ENCODE measurements at regions not wholly inside any gene's neighbourhood (a gene's known extent, or its start where the extent isn't known, plus 50 kb on each side); places are given as distances from the start of the nearest gene placed in this dataset.

DNA sequence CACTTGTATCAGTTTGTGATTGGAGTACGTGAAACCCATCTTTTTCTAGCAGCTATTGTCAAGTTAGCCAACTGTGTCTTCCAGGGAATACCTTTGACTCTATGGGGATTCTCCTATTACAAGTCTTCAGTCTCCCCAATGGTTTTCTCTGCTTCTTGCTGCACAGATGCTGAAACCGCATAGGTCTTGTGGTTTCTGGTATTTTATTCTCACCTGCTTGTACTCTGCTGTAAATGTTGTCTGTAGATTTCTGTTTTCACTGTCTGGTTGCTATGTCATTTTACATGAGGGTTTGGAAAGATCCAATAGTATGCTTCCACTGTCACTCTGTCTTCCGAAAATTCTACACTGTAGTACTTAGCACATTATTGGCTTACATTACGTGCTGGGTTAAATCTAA lies 1196.9 kb upstream of the C9orf72 start:
- no peak for DNase-seq

DNA sequence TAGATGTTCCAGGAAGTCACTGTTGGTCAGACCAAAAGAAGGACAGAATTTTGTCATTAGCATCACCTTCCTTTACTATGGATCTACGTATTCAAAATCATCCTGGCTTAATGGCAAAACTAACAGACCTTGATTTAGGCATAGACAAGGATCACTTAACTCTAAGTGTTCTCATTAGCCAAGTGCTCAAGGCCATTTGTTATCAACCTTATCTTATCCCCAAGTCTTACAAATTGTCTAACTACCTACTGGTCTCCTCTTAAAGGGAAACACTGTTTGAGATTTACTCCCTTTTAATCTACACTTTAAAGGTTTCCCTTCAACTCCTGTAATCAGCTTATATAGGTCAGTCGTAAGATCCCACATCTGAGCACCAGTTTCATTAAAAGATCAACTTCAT lies 1197.5 kb upstream of the C9orf72 start:
- DNase-seq = no peak

DNA sequence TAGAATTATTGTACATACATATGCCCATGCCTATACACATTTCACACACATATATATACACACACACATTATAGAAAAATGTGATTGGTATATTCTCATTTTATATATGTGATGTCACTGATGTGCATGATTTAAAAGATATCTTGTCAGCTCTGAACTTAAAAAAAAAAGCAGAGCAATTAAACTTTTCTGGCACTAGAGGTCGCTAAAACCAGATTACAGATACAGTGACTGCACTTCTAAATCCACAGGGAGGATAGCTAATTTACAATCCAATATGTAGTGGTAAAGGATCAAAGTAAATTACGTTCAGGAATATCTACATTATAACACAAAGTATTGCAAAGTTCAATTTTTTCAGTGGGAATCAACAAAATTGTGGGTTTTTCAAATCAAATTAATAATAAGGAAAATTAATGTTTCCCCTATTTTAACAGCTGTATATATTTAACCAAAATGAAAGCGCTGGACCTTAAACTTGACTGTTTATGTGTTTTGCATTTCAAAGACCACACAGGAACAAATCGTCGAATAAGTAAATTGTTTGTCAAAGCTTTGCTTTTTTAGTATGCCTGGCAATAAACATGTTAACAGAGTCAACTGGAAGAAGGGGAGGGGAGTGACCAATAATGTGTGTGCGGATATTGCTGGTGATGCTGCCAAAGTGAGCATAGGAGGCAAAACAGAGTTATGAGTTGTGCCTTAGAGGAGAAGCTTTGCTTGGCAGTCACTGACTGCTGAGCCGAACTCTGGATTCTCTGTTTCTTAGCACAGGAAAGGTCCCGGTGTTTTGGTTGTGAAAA lies 1201.4 kb upstream of the C9orf72 start:
- peak; percentile 22 to 35 for DNase-seq

DNA sequence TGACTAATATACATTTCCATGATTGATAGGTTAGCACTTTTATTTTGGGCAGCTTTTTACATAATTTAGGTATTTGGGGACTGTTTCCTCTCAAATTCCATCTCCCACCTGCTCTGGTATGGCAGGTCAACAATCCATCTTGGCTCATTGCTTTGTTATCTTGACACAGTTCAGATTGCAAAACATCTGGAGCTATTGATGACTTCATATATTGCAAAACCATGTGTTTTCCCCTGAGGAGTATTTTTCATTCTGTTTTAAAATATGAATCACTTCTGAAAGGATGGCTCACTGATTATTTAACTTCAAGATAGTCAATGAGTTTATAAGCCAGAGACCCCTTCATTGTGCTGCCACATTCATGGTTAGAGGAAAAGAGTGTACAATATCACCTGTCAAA lies 1206.0 kb upstream of the C9orf72 start:
- DNase-seq = no peak

DNA sequence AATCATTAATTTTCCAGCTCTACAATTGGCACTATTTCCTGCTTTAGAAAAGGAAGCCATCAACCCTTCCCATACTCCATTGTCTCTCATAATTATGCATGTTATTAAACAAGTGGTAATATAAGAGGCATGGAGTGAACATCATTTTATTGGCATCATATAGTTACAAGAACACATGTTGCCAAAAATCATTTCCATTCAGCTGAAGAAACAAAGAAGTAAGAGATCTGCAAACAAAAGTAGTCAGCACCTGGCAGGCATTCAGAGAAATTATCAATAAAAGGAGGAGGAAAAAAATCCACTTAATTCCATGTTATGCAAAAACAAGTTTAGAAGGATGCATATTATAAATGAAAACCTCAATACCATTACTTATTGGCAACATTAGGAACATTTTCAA lies 1208.2 kb upstream of the C9orf72 start:
- no peak for DNase-seq

DNA sequence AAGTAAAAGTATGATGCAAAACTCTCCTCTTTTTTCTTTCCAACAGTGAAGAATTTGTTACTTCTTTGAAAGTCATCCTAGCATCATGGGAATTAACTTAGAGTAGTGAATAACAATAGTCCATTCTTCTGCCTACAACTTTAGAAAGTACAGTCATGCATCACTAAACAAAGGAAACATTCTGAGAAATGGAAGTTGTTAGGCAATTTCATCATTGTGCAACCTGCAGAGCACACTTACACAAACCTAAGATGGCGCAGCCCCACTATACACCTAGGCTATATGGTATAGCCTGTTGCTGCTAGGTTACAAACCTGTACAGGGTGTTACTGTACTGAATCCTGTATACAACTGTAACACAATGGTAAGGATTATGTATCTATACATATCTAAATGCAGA lies 1209.3 kb upstream of the C9orf72 start:
- DNase-seq = no peak

DNA sequence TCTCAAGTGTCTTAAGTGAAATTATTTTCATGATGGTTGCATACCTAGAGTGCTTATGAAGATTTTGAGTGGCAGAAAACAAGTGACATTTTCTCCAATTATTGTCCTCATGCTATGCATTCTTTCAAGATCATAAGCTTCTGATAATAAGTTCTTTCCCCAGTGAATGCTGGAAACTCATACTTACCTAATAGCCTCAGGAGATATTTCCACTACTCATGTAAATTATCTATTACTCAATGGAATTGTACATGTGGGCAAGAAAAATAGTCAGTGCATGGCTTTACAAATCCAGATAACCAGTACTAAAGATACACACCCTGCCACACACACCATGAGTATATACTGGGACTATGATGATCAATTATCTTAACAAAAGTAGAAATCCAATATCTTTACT lies 1219.4 kb upstream of the C9orf72 start:
- DNase-seq = no peak

DNA sequence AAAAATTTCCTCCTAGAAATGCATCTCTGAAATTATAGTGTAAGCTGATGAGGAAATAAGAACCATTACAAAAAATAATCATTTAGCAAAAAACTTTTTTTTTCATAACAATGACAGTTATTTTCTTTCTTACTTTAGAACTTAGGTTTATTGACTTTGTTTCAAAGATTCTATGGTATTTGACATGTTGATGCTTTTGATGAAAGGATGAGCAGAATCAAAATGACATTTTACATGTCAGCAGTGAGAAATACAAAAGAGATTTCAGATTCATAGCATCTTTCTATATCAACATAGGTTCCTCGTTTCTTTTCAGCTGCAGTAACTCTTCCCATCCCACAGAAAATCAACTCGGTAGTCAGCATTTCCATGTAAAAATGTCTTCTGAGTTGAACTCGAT lies 1226.6 kb upstream of the C9orf72 start:
- no peak for DNase-seq

DNA sequence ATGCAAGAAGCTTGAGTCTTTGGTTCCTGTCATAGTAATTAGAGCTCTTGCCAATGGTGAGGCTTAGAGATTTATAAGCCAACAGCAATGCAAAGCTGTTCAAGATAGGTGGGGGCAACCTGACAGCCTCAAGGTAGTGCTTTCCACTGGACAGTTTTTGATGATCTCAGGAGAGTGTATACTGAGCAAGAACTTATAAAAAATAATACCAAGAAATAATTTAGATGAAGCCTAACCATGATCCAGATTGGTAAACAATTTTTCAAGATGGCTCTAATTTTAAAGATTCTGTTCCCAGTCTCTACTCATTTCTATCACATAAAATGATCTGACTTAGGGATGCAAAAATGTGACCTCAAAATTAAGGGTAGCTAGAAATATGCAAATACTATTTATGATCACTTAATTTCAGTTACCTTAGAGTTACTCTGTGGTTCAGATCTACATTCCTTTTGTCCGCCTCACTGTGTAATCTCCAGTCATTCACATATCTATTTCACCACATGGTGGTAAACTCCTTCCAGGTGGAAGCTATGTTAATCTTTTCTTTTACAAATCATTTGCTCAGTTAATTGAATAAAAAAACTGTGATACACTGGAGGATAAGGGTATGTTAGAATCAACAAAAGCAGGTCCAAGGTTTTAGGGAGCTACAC lies 1228.0 kb upstream of the C9orf72 start:
- no peak for DNase-seq

DNA sequence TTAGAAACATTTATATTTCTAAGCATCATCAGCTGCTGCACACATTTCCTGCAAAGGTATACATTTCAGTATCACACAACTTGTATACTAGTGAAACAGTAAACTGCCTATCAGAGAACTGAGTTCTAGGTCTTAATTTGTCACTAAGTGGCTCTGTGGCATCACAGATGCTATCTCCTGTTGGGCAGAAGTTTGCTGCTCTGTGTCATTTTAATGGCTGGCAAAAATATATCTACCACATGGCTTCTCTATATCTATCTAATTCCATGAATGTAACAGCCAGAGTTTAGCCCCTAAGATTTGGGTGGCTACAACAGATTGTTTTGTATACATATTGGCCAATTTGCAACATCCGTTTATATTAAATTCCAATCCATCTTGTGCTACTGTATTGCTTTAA lies 1231.9 kb upstream of the C9orf72 start:
- DNase-seq = no peak

DNA sequence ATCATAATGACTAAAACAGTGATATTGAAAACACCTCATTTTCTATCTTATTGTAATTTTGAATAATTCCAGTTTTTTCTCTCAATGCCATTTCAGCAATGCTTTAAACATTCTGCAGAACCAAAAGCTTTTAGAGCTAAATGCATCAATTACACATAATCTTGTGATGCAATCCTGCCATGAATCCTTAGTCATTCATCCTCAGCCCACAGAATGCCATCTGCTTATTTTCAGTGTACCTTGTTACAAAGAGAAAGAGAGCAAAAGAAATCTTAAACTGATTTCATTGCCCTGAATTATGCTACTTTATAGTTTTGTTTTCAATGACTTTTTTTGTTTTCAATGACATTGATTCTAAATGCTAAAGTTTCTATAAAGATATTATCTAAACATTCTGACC lies 1234.8 kb upstream of the C9orf72 start:
- no peak for DNase-seq

DNA sequence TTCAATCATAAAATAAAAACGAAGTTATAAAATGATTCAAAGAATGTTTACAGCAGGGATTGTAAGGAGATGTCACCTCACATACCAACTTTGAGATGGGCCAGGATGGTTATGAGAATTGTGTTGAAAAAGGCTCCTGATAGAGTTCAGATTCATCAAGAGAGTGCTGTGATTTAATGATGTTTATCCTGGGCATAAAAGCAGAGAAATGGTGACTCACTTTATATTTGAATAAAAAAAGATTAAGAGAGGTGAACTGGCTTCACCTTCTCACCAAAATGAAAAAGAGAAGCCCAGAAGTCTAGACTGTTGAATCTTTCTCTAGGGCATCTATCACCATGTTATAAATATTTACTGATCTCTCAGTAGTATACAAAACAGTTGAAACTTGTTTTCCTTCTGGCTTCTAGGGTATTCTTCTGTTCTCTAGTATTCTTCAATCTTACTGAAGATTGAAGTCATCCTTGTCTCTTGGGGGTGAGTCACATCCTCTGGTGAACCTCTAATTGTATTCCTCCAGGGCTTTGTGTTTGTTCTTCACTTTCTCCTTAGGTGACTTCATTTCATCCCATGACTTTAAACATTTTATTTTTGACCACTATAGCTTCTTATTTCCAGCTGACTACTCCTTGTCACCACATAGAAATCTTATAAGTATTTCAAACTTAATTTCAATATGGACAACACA lies 1237.3 kb upstream of the C9orf72 start:
- no peak for DNase-seq

DNA sequence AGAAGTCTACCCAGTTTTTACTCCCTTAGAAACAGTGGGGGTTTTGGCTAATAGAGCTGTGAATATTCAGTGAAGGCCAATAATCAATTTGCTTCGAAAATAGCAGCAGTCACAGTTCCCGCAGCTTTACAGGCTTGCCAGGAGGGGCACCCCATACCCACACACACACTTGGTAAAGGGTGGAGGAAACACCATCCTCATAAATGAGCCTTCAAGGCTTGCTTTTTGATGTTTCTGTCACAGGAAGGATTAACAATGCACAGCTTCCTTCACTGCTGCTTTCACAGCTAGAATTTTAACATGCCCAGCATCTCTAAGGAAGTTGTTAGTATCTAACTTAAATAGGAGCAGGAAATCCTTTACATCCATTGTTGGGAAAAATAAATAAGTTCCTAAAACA lies 1247.5 kb upstream of the C9orf72 start:
- no peak for DNase-seq

DNA sequence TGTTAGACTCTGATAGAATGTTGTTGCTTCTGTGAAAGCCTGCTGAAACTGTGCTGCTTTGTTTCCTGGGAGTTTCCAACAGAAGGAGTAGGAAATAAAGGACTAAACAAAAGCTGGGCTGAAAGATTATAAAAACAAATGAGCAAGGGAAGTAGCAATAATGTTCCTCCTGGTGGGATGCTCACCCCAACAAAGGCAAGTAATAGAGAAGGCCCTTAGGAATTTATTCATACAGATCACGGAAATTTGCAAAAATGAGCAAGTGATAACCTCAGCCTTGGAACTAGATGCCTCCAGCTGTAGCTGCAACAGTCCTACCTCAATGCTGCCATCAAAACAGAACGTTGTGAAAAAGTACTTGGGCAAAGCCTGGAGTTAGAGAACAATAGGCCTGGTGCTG lies 1248.0 kb upstream of the C9orf72 start:
- DNase-seq = no peak

DNA sequence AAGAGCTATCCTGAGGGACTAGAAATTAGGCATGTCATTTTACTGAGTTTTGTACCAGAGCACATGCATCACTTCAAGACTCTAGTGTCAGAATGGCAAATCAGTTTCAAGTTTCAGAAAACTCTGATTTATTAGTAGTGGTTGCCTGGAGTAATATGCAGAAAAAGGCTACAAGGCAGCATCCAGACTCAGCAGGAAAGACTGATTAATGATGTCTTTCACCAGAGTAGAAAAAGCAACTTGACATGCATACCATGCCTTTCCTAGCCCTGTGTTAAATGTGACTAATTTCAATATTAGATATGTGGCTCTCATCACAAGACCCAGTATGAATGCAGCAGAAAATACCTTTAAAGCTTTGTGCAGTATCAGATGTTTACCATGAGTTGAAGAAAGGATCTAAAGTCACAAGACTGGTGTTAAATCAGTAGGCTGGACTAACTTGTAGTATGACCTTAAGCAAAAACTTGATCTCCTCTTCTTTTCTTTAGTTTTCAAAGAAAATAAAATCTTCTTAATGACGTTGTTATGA lies 1251.2 kb upstream of the C9orf72 start:
- DNase-seq = no peak

DNA sequence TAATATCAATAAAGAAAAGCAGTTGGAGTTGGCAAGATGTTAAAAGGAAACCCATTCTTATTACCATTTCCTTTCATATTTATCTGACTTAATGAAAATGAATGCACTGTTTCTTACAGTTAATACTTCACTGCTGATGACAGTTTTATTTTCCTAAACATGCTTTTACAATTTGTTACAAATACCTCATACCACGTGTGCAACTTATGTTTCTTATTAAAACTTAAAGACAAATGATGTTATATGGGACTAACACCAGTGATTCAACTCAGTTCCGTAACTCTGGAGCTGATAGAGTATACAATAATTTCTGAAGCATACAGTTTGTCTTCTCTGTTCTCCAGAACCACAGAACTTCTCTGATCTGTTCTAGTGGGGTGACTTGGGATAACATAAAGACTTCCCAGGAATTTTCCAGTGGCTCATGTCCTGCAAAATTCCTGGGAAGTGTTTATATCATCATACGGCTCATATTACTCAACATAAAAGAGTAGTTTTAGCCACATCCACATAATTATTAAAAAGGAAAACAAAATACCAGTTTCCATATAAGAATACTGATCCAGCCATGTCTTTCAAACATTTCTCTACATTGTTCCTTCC lies 1259.0 kb upstream of the C9orf72 start:
- DNase-seq = no peak

DNA sequence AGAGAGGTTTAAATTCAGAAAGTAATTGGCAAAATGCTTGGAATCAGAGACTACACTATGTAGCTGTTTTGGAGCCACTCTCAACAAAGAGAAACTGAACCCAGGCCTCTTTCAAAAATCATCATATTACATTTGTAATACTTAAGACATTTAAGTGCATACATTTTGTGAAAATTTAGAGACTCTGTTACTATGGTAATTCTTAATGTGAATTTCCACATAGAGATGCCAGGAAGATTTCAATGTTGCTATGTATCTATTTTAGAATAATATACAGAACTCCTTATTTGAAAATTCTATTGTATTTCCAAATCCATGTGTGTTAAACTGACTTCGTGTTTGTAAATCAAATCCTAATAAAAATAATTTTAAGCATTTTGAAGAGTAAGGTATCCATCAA lies 1260.9 kb upstream of the C9orf72 start:
- DNase-seq = no peak

DNA sequence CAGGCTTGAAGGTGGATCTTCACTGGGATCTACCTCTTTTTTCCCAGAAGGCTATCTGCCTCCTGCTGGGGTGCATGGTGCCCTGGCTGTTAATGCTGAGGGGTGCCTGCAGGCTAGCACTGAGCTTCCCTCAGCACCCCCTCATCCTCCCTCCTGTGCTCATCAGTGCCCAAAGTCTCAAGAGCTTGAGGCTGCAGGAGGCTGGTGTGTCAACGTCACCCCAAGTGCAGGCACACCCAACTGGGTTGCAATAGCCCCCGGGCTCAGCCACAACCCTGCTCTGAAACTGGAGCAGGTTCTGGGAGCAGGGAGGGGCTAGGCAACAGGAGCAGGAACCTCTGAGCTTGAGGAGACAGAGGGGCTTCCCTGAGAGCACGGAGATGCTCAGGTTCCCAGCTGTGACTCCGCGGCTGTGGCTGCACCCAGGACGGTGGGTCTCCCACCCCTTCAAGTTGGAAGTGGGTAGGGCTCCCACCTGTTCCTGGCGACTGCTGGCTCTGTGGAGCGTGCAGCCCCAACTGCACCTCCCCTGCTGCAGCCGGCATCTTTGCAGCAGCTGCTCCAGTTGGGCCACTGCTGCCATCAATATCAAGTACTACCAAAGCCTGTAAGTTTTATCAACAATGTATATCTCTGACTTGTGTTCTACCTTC lies 1266.6 kb upstream of the C9orf72 start:
- DNase-seq = no peak

DNA sequence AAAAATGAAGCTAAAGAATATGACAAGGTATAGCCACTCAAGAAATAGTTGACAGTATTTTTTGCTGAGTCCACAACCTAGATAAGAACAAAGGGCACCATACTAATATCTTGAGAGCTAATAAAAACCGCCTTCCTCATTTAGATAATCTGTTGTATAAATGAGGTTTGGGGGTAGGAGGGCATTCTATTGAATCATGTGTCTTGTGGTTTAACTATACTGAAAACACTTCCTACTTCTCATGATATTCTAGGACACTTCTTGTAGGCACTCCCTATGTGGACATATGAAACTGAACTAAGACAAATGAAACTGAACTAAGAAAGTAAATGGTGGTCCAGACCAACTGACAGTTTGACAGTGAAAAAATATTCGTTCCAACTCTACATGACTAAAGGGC lies 1268.5 kb upstream of the C9orf72 start:
- no peak for DNase-seq

DNA sequence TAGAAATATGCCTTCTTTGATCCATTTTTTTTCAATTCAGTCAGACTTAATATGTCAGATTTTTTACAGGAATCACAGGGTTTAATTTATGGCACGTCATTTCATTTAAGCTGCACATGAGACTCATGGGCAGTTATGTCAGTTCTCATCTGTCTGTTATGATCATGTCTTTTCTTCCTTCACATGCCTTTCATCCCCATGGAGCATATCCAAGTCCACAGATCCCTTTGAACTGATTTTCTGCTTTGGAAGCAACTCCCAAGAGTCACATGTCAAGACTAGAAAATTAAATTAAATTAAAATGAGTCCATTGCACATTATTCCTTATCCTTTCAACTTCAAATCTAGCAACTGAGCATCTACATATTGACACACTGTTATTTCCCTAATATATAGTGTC lies 1274.0 kb upstream of the C9orf72 start:
- DNase-seq = no peak

DNA sequence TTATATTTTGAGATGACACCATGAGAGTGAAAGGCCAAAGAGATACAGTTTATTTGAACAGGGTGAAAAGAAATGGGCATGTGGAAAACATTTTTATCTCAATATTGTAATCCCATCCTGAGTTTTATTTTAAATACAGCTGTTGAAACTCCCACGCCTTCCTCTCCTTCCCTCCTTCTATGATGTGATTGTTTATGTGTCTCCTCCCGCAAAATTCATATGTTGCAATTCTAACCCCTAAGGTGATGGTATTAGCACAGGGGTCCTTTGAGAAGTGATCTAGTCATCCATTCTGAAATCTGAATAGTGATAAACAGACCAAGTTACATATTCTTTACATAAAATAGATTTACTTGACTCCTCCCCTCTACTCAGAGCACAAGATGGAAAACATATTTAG lies 1275.4 kb upstream of the C9orf72 start:
- DNase-seq = no peak

DNA sequence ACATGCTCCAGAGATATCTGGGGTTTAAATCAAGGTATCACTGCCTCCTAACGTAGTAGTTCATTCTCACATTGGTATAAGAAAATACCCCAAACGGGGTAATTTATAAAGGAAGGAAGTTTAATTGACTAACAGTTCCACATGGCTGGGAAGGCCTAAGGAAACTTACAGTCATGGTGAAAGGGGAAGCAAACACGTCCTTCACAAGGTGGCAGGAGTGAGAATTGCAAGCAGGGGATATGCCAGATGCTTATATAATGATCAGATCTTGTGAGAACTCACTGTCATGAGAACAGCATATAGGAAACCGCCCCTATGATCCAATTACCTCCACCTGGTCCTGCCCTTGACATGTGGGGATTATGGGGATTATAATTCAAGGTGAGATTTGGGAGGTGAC lies 1280.2 kb upstream of the C9orf72 start:
- no peak for DNase-seq

DNA sequence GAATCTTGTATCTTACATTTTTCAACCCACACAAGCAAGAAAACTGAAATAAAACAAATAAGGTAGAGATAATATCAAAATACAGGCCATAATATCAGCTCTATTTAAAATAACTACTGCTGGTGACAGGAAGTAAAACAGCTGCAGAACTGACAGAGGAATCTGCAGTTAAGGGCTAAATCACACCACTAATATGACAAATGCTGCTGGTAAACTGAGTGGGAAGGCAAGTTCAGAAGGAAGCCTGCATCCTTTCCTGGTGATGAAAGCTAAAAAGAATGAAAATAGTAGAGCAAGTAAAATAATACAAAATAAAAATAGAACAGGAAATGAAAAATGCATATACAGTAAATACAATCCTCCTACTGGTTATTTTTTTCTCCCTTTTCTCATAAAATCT lies 1293.7 kb upstream of the C9orf72 start:
- DNase-seq = no peak
